ENCODE measurements at regions not wholly inside any gene's neighbourhood (a gene's known extent, or its start where the extent isn't known, plus 50 kb on each side); places are given as distances from the start of the nearest gene placed in this dataset.

DNA sequence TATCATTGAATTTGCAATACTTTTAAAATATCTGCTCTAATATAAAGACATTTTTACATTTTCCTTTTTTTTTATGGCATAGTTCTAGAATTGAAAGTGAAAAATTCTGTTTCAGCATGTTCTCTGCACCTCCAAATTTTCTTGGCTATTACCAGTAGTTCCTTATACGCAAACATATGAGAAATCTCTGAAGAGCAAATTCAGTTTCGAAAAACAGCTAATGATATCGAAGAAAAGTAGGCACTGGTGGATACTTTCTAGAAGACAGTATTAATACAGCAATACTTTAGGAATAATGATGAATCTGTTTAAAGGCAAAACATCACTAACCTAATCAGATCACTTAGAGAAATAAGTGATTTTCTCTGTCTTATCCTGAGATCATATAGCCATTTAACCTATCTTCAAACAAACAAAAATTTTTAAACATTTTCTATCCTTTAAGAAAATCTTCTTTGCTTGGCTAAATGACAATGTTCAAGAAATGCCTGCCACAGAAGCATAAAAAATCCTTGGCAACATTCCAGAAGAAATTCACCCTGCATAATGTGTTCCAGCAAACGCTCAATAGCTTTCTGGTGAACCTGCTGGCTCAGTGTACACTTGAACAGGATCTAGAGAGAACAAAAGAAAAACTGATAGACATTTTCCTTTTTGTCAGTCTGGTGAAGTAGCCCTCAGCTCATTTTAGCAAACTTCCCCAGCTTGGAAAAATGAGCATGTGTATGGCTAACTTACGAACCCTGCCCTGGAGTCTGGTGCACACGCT, 51.2 kb upstream of the KLF3 start:
- Histone ChIP-seq H3K27me3 (ENCODE audit: control insufficient read depth, insufficient read depth, low read length) (no peaks in the 10 kb centered on the region), H3K23ac (ENCODE audit: low read depth, low read length) (no peak overlapping the region), H3K18ac (ENCODE audit: low read depth, low read length) (no peak overlapping the region), H3K36me3 (ENCODE audit: control insufficient read depth, insufficient read depth, low read length) (no peaks in the 10 kb centered on the region), H3K27ac (ENCODE audit: insufficient read depth, low read length) (no peak overlapping the region), H2AFZ (replicated peaks; ENCODE audit: low read length, poor library complexity) (no peak overlapping the region), H3K4ac (ENCODE audit: low read depth, low read length) (no peak overlapping the region), H4K5ac (ENCODE audit: low read depth, low read length) (no peak overlapping the region), H2BK120ac (ENCODE audit: low read depth, low read length) (no peak overlapping the region), H3K9ac (ENCODE audit: low read depth, low read length) (no peak overlapping the region), H3K4me1 (ENCODE audit: control insufficient read depth, insufficient read depth, low read length) (peaks cover 9% of the 10 kb centered on the region), H3K4me2 (ENCODE audit: low read depth, low read length) (no peak overlapping the region), H2BK5ac (ENCODE audit: low read depth, low read length, poor library complexity, severe bottlenecking) (no peak overlapping the region), H3K9me3 (ENCODE audit: control insufficient read depth, insufficient read depth, low read length) (no peaks in the 10 kb centered on the region), H4K20me1 (ENCODE audit: insufficient read depth, low read length) (no peaks in the 10 kb centered on the region), H3K56ac (ENCODE audit: extremely low read depth, insufficient read depth, low read length) (no peak overlapping the region), H2AK9ac (replicated peaks; ENCODE audit: low read depth, low read length, poor library complexity) (no peak overlapping the region), H3K4me3 (ENCODE audit: insufficient read depth, low read depth, low read length) (no peak overlapping the region), H2BK20ac (ENCODE audit: low read depth, low read length) (no peak overlapping the region), H3K14ac (replicated peaks; ENCODE audit: low read depth, low read length) (no peak overlapping the region), H4K91ac (ENCODE audit: insufficient read depth, low read depth, low read length) (no peak overlapping the region), H3K79me1 (ENCODE audit: low read depth in 1 of 2, low read length in 2 of 2) (no peaks in the 10 kb centered on the region), H4K8ac (ENCODE audit: low read depth in 2 of 2, low read length in 2 of 2) (no peak overlapping the region), H3K9me1 (ENCODE audit: insufficient read depth, low read length) (0 out of 2 replicates have a peak, but pooled peaks cover 2% of the 10 kb centered on the region), H2BK15ac (ENCODE audit: low read depth, low read length) (no peak overlapping the region), H2AK5ac (ENCODE audit: low read depth, low read length) (no peak overlapping the region)
- in situ Hi-C loops (cut with MboI; ENCODE audit: low sequenced_read_pairs) (no loop called here), intact Hi-C loops (cut with micrococcal nuclease) (no loop called here), dilution Hi-C loops (cut with HindIII; ENCODE audit: low sequenced_read_pairs, unreplicated experiment) (no loop called here)
- no peak for ATAC-seq (ENCODE audit: low read depth)
- DNase-seq = no peak
- no CpG with 5 or more reads among the region's 6 CpGs for WGBS, 2 experiments (ENCODE audit: extremely low coverage in 2 of 2, insufficient read length in 1 of 2)
- no TSS peak for BruUV-seq (replicated peaks)
- ChIA-PET CTCF (no interaction called here), POLR2A (ENCODE audit: unreplicated experiment) (no interaction called here)
- no peak for TF ChIP-seq MXI1 (IDR thresholded peaks at IDR 0.05; ENCODE audit: borderline replicate concordance, low read depth, low read length)
- TF ChIP-seq NFE2L2 (IDR thresholded peaks at IDR 0.05; ENCODE audit: low read depth, low read length) = no peak
- TF ChIP-seq SMC3 (IDR thresholded peaks at IDR 0.05; ENCODE audit: low read depth, low read length) = no peak
- no peak for TF ChIP-seq FOS (IDR thresholded peaks at IDR 0.05; ENCODE audit: low read depth, low read length)
- TF ChIP-seq MAFK (IDR thresholded peaks at IDR 0.05; ENCODE audit: low read depth, low read length) = no peak
- TF ChIP-seq, protein P1, sequence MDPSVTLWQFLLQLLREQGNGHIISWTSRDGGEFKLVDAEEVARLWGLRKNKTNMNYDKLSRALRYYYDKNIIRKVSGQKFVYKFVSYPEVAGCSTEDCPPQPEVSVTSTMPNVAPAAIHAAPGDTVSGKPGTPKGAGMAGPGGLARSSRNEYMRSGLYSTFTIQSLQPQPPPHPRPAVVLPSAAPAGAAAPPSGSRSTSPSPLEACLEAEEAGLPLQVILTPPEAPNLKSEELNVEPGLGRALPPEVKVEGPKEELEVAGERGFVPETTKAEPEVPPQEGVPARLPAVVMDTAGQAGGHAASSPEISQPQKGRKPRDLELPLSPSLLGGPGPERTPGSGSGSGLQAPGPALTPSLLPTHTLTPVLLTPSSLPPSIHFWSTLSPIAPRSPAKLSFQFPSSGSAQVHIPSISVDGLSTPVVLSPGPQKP (IDR thresholded peaks at IDR 0.05; ENCODE audit: borderline replicate concordance, low read depth, low read length) = no peak
- TF ChIP-seq RCOR1 (IDR thresholded peaks at IDR 0.05; ENCODE audit: insufficient replicate concordance, low read length) = no peak
- TF ChIP-seq MAZ (IDR thresholded peaks at IDR 0.05; ENCODE audit: borderline replicate concordance, low read depth, low read length) = no peak
- TF ChIP-seq, protein P2, sequence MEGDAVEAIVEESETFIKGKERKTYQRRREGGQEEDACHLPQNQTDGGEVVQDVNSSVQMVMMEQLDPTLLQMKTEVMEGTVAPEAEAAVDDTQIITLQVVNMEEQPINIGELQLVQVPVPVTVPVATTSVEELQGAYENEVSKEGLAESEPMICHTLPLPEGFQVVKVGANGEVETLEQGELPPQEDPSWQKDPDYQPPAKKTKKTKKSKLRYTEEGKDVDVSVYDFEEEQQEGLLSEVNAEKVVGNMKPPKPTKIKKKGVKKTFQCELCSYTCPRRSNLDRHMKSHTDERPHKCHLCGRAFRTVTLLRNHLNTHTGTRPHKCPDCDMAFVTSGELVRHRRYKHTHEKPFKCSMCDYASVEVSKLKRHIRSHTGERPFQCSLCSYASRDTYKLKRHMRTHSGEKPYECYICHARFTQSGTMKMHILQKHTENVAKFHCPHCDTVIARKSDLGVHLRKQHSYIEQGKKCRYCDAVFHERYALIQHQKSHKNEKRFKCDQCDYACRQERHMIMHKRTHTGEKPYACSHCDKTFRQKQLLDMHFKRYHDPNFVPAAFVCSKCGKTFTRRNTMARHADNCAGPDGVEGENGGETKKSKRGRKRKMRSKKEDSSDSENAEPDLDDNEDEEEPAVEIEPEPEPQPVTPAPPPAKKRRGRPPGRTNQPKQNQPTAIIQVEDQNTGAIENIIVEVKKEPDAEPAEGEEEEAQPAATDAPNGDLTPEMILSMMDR (conservative IDR thresholded peaks at IDR 0.05; ENCODE audit: low read depth, low read length) = no peak
- no peak for TF ChIP-seq RAD21 (IDR thresholded peaks at IDR 0.05; ENCODE audit: low read length)
- TF ChIP-seq POLR2A (IDR thresholded peaks at IDR 0.05; ENCODE audit: low read depth, low read length) = no peak
- no peak for TF ChIP-seq BHLHE40 (IDR thresholded peaks at IDR 0.05; ENCODE audit: low read depth, low read length)

All from IMR-90 (cell line).